Mesendoderm (in vitro differentiated cells): ENCODE measurements at regions not wholly inside any gene's neighbourhood (a gene's known extent, or its start where the extent isn't known, plus 50 kb on each side); places are given as distances from the start of the nearest gene placed in this dataset.

Experiments used
- DNase-seq: peaks from one replicate; pipeline ENCODE4 v3.0.0; 2013
- H2AK5ac ChIP-seq: 2 replicates; pipeline ENCODE4 v1.6.1; 2013; ENCODE audit warnings: low read length, inconsistent platforms
- H2BK120ac ChIP-seq: 2 replicates; pipeline ENCODE4 v1.6.1; 2013; ENCODE audit warnings: low read depth, mild to moderate bottlenecking, low read length, moderate library complexity, mixed read lengths
- H2BK15ac ChIP-seq: replicated peaks from 2 replicates; pipeline ENCODE4 v1.6.1; 2013; ENCODE audit warnings: low read depth, mild to moderate bottlenecking, moderate library complexity
- H2BK5ac ChIP-seq: 2 replicates; pipeline ENCODE4 v1.6.1; 2013; ENCODE audit warnings: low read length, inconsistent platforms
- H3K18ac ChIP-seq: 2 replicates; pipeline ENCODE4 v1.6.1; 2013; ENCODE audit warnings: mild to moderate bottlenecking, low read length, mixed read lengths
- H3K23ac ChIP-seq: one replicate; pipeline ENCODE4 v1.6.1; 2013; ENCODE audit warnings: low read length
- H3K27ac ChIP-seq: 2 replicates; pipeline ENCODE4 v1.5.1; 2013; ENCODE audit warnings: low read depth, mild to moderate bottlenecking, inconsistent platforms, low read length, moderate library complexity
- H3K27me3 ChIP-seq: 2 replicates; pipeline ENCODE4 v1.6.1; 2013; ENCODE audit warnings: low read length, control low read depth, mild to moderate bottlenecking, inconsistent platforms; ENCODE audit not compliant: insufficient read depth, poor library complexity
- H3K36me3 ChIP-seq: 2 replicates; pipeline ENCODE4 v1.6.1; 2013; ENCODE audit warnings: low read length, inconsistent platforms; ENCODE audit not compliant: control insufficient read depth, insufficient read depth
- H3K4ac ChIP-seq: one replicate; pipeline ENCODE4 v1.6.1; 2013; ENCODE audit warnings: low read depth, mild to moderate bottlenecking, low read length, moderate library complexity
- H3K4me1 ChIP-seq: 2 replicates; pipeline ENCODE4 v1.6.1; 2013; ENCODE audit warnings: low read depth, low read length, inconsistent platforms; ENCODE audit not compliant: control insufficient read depth
- H3K4me2 ChIP-seq: 2 replicates; pipeline ENCODE4 v1.6.1; 2013; ENCODE audit warnings: low read length
- H3K4me3 ChIP-seq: 2 replicates; pipeline ENCODE4 v1.5.1; 2013; ENCODE audit warnings: mild to moderate bottlenecking, low read length
- H3K56ac ChIP-seq: one replicate; pipeline ENCODE4 v1.6.1; 2013; ENCODE audit warnings: low read length
- H3K79me1 ChIP-seq: 2 replicates; pipeline ENCODE4 v1.6.1; 2013; ENCODE audit warnings: low read length, inconsistent platforms
- H3K79me2 ChIP-seq: 2 replicates; pipeline ENCODE4 v1.6.1; 2013; ENCODE audit warnings: mild to moderate bottlenecking, low read length; ENCODE audit not compliant: control insufficient read depth, insufficient read depth
- H3K9ac ChIP-seq: 2 replicates; pipeline ENCODE4 v1.6.1; 2013; ENCODE audit warnings: low read length, inconsistent platforms
- H4K5ac ChIP-seq: one replicate; pipeline ENCODE4 v1.6.1; 2013; ENCODE audit warnings: low read length
- H4K8ac ChIP-seq: one replicate; pipeline ENCODE4 v1.6.1; 2013; ENCODE audit warnings: low read depth, mild to moderate bottlenecking, control low read depth, low read length, moderate library complexity
- WGBS: extraction: QIAGEN DNeasy Blood & Tissue Kit; methylation state at CpG from one replicate; pipeline ENCODE4 v1.1.7; 2013; ENCODE audit warnings: low lambda C conversion rate, missing lambda C conversion rate; ENCODE audit not compliant: insufficient coverage; ENCODE audit errors: extremely low coverage; 5-methylcytosine and 5-hydroxymethylcytosine counted together

DNA sequence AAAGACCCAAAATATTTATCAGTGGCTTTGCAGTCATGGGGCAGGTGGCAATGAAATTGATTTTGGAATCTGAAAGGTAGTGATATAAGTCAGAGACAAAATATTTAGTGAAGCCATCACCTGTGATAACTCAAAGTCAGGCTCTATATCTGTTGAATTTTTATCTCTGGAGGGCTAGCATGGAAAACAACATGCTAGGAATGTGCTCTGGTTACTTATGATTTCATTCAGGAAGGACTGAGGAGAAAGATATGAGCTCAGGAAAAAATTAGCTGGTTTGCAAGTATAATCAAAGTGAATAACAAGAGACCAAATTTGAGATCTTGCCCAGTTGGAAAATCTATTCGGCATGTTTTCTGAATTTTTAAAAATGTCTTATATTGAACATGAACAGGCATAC lies 364.6 kb upstream of the LRRC7 start:
- Histone ChIP-seq H2BK5ac (no peak overlapping the region), H3K56ac (no peak overlapping the region), H3K4me1 (no peaks in the 10 kb centered on the region), H3K9ac (no peak overlapping the region), H3K36me3 (no peaks in the 10 kb centered on the region), H2BK15ac (no peak overlapping the region), H3K18ac (no peak overlapping the region), H3K79me2 (no peaks in the 10 kb centered on the region), H3K79me1 (no peaks in the 10 kb centered on the region), H4K8ac (no peak overlapping the region), H3K27ac (no peak overlapping the region), H3K4me3 (no peak overlapping the region), H3K4me2 (no peak overlapping the region), H2BK120ac (no peak overlapping the region), H3K23ac (no peak overlapping the region), H4K5ac (no peak overlapping the region), H2AK5ac (no peak overlapping the region), H3K4ac (no peak overlapping the region), H3K27me3 (no peaks in the 10 kb centered on the region)
- no CpG with 5 or more reads among the region's 1 CpG for WGBS
- no peak for DNase-seq

DNA sequence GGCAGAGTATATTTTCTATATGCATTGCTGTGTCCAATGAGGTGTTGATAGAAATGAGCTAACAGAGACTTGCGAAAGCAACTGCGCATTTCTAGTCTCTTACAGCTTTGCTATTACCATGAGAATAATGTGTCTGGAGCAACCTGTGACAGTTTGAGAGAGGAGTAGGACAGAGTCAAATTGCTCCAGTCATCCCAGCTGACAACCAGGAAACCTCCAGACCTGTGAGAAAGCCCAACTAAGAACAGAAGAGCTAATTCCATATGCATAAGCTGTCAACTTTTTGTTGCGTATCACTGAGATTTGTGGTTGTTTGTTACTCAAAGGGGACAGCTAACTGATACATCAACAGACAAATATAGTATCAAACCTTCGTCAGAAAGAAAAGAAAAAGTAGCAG lies 354.1 kb upstream of the LRRC7 start:
- H3K4me2 ChIP-seq, result no peak overlapping the region
- no peak overlapping the region for H3K18ac ChIP-seq
- no CpG with 5 or more reads among the region's 4 CpGs for WGBS
- H3K36me3 ChIP-seq, result no peaks in the 10 kb centered on the region
- H2AK5ac ChIP-seq, result no peak overlapping the region
- H3K4ac ChIP-seq, result no peak overlapping the region
- no peak overlapping the region for H3K56ac ChIP-seq
- H3K79me2 ChIP-seq, result no peaks in the 10 kb centered on the region
- H3K4me1 ChIP-seq, result no peaks in the 10 kb centered on the region
- no peak overlapping the region for H2BK15ac ChIP-seq
- no peak overlapping the region for H3K23ac ChIP-seq
- H4K5ac ChIP-seq, result no peak overlapping the region
- no peak overlapping the region for H3K9ac ChIP-seq
- no peaks in the 10 kb centered on the region for H3K27me3 ChIP-seq
- DNase-seq, result no peak
- H4K8ac ChIP-seq, result no peak overlapping the region
- no peak overlapping the region for H2BK120ac ChIP-seq
- no peak overlapping the region for H3K27ac ChIP-seq
- no peak overlapping the region for H2BK5ac ChIP-seq
- H3K4me3 ChIP-seq, result no peak overlapping the region
- H3K79me1 ChIP-seq, result no peaks in the 10 kb centered on the region

DNA sequence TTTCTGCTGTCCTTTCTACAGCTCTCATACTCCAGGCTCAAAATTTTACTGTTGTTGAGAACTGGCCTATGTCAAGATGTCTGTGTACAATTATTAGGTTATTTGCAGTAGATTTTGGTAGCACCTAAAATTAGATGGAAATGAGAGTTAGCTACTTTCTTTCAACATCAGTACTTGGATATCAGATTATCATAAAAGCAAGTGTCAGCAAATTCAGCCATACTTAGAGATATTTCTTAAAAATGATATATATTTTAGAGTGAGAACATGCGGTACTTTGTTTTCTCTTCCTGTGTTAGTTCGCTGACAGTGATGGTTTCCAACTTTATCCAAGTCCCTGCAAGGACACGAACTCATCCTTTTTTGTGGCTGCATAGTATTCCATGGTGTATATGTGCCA lies 351.8 kb upstream of the LRRC7 start:
- no peak overlapping the region for H4K8ac ChIP-seq
- H3K4me2 ChIP-seq, result no peak overlapping the region
- H3K4me1 ChIP-seq, result no peaks in the 10 kb centered on the region
- H3K79me2 ChIP-seq, result no peaks in the 10 kb centered on the region
- no peak overlapping the region for H3K56ac ChIP-seq
- H3K79me1 ChIP-seq, result no peaks in the 10 kb centered on the region
- H3K9ac ChIP-seq, result no peak overlapping the region
- no peaks in the 10 kb centered on the region for H3K27me3 ChIP-seq
- no peak overlapping the region for H3K27ac ChIP-seq
- H4K5ac ChIP-seq, result no peak overlapping the region
- no peak overlapping the region for H3K4me3 ChIP-seq
- H2BK15ac ChIP-seq, result no peak overlapping the region
- H2BK5ac ChIP-seq, result no peak overlapping the region
- H2BK120ac ChIP-seq, result no peak overlapping the region
- WGBS, result no CpG with 5 or more reads among the region's 3 CpGs
- no peak overlapping the region for H3K4ac ChIP-seq
- H3K18ac ChIP-seq, result no peak overlapping the region
- DNase-seq, result no peak
- no peak overlapping the region for H2AK5ac ChIP-seq
- no peak overlapping the region for H3K23ac ChIP-seq
- no peaks in the 10 kb centered on the region for H3K36me3 ChIP-seq

GRCh38 chr1:69220672-69221071 lies 347.1 kb upstream of the LRRC7 start:
- Histone ChIP-seq H3K27me3 (no peaks in the 10 kb centered on the region), H3K9ac (no peak overlapping the region), H3K79me2 (no peaks in the 10 kb centered on the region), H2AK5ac (no peak overlapping the region), H3K4me2 (no peak overlapping the region), H3K4me3 (no peak overlapping the region), H3K27ac (no peak overlapping the region), H3K4me1 (peaks cover 5% of the 10 kb centered on the region), H4K5ac (no peak overlapping the region), H2BK5ac (peak overlapping the region; percentile 17), H3K56ac (peak overlapping the region; percentile 28), H3K18ac (no peak overlapping the region), H3K4ac (no peak overlapping the region), H3K36me3 (no peaks in the 10 kb centered on the region), H3K23ac (no peak overlapping the region), H3K79me1 (no peaks in the 10 kb centered on the region), H4K8ac (no peak overlapping the region), H2BK120ac (no peak overlapping the region), H2BK15ac (no peak overlapping the region)
- no CpG with 5 or more reads among the region's 1 CpG for WGBS
- DNase-seq, result no peak

DNA sequence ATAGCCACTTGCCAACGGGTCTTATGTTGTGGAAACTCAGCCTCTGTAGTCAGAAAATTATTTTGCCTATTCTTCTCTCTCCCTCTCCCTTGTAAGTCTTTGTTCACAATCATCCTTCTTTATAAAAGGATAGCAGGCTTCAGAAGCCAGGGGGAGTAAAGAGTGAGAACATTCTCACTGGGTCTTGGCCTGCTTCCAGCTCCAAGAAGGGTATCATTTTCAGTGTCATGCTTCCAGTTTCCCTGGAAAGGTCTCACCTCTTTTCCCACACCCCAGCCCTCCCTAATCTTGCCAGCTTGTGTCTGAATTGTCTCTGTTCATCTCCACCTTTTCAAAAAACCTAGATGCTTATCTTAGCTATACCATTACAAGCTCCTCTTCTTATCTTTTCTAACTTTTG lies 346.2 kb upstream of the LRRC7 start:
- H3K23ac ChIP-seq, result no peak overlapping the region
- no peak overlapping the region for H2BK15ac ChIP-seq
- no peak overlapping the region for H3K27ac ChIP-seq
- no CpG with 5 or more reads among the region's 1 CpG for WGBS
- H2BK5ac ChIP-seq, result no peak overlapping the region
- H3K4me2 ChIP-seq, result no peak overlapping the region
- H3K9ac ChIP-seq, result no peak overlapping the region
- H3K18ac ChIP-seq, result no peak overlapping the region
- H3K36me3 ChIP-seq, result no peaks in the 10 kb centered on the region
- no peak overlapping the region for H2AK5ac ChIP-seq
- no peak overlapping the region for H2BK120ac ChIP-seq
- no peak overlapping the region for H3K56ac ChIP-seq
- H3K4me3 ChIP-seq, result no peak overlapping the region
- no peaks in the 10 kb centered on the region for H3K27me3 ChIP-seq
- peaks cover 5% of the 10 kb centered on the region for H3K4me1 ChIP-seq
- no peak overlapping the region for H3K4ac ChIP-seq
- H3K79me2 ChIP-seq, result no peaks in the 10 kb centered on the region
- H4K5ac ChIP-seq, result no peak overlapping the region
- DNase-seq, result peak; percentile 93
- H3K79me1 ChIP-seq, result no peaks in the 10 kb centered on the region
- H4K8ac ChIP-seq, result no peak overlapping the region

DNA sequence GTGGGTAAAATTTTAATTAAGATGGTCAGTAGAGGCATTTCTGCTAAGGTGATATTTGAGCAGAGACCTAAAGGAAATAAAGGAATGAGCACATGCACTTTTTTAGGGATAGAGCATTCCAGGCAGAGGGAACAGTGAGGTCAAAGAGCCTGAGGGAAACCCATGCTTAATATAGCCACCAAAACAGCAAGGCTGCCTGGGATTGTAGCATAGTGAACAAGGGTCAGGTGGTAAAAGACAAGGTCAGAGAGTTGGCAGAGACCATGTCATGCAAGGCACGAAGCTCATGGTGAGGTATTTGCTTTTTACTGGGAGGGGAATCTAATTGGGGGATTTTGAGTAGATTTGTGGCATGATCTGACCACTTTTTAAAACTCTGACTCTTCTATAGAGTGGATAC lies 344.6 kb upstream of the LRRC7 start:
- no peak for DNase-seq
- Histone ChIP-seq H3K4me3 (no peak overlapping the region), H4K5ac (no peak overlapping the region), H4K8ac (no peak overlapping the region), H3K23ac (no peak overlapping the region), H2BK15ac (no peak overlapping the region), H3K4me1 (peaks cover 5% of the 10 kb centered on the region), H3K4me2 (no peak overlapping the region), H2AK5ac (no peak overlapping the region), H3K9ac (no peak overlapping the region), H3K79me1 (no peaks in the 10 kb centered on the region), H3K56ac (no peak overlapping the region), H3K27ac (no peak overlapping the region), H3K36me3 (no peaks in the 10 kb centered on the region), H3K4ac (no peak overlapping the region), H3K27me3 (no peaks in the 10 kb centered on the region), H3K79me2 (no peaks in the 10 kb centered on the region), H2BK5ac (no peak overlapping the region), H2BK120ac (no peak overlapping the region), H3K18ac (no peak overlapping the region)
- WGBS, result no CpG with 5 or more reads among the region's 1 CpG
